ENCODE measurements at regions not wholly inside any gene's neighbourhood (a gene's known extent, or its start where the extent isn't known, plus 50 kb on each side); places are given as distances from the start of the nearest gene placed in this dataset.

DNA sequence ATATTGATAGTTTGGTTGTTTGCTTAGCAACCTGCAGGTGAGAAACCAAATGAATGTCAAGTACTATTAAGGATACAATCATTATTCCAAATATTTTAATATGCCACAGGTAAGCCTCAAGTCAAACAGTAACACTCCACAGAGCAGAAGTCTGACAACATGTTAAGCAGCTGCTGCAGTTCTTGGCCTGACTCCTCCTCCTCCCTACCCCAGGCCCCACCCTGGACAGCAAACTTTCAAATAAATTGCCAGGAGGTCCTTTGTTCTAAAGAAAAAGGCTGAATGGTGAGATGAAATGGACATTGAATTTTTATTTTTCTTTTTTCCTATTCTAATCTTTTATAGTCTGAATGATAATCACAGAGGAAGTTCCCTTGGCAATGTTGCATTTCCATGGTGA is 260.0 kb upstream of the POU2AF2 start:
- no peaks in the 10 kb centered on the region for H3K27me3 ChIP-seq (ENCODE audit: insufficient read depth, insufficient read length)
- TF ChIP-seq SUZ12 (IDR thresholded peaks at IDR 0.05; ENCODE audit: extremely low read depth, insufficient read depth, insufficient read length) = no peak
- no peak for TF ChIP-seq ZNF274 (IDR thresholded peaks at IDR 0.05; ENCODE audit: low read depth, low read length)
- TF ChIP-seq YY1 (IDR thresholded peaks at IDR 0.05; ENCODE audit: insufficient read depth, insufficient read length) = no peak
- H3K4me3 ChIP-seq (ENCODE audit: insufficient read length, low read depth) = no peak overlapping the region
- no peaks in the 10 kb centered on the region for H3K4me1 ChIP-seq (ENCODE audit: insufficient read depth, insufficient read length)
- no peak overlapping the region for H3K9ac ChIP-seq (ENCODE audit: insufficient read length, low read depth)
- no peaks in the 10 kb centered on the region for H3K9me3 ChIP-seq (ENCODE audit: insufficient read depth, low read length)
- no peak for DNase-seq (ENCODE audit: low read depth, low spot score)
- H3K36me3 ChIP-seq (ENCODE audit: insufficient read depth, insufficient read length, low read length) = no peaks in the 10 kb centered on the region

DNA sequence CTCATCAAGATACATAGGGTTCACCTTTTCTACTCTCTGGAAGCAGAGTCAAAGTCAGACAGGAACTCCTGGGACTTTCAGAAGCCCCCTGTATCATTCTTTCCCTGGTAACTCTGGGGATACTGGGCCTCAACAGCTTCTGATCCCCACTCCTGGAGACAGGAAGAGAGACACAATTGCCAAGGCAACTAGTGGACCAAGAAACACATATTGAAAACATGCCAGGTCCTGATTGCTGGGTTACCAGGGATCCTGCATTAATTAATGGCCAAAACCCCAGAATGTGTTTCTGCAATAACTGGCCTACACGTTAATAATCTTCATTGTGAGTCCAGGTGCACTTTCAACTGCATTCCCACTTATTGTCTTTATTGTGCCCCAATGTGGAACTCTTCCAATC is 260.8 kb upstream of the POU2AF2 start:
- H3K27me3 ChIP-seq (ENCODE audit: insufficient read depth, insufficient read length) = no peaks in the 10 kb centered on the region
- no peak for DNase-seq (ENCODE audit: low read depth, low spot score)
- H3K9ac ChIP-seq (ENCODE audit: insufficient read length, low read depth) = no peak overlapping the region
- no peaks in the 10 kb centered on the region for H3K9me3 ChIP-seq (ENCODE audit: insufficient read depth, low read length)
- no peak overlapping the region for H3K4me3 ChIP-seq (ENCODE audit: insufficient read length, low read depth)
- TF ChIP-seq YY1 (IDR thresholded peaks at IDR 0.05; ENCODE audit: insufficient read depth, insufficient read length) (no peak), ZNF274 (IDR thresholded peaks at IDR 0.05; ENCODE audit: low read depth, low read length) (no peak), SUZ12 (IDR thresholded peaks at IDR 0.05; ENCODE audit: extremely low read depth, insufficient read depth, insufficient read length) (no peak)
- no peaks in the 10 kb centered on the region for H3K36me3 ChIP-seq (ENCODE audit: insufficient read depth, insufficient read length, low read length)
- no peaks in the 10 kb centered on the region for H3K4me1 ChIP-seq (ENCODE audit: insufficient read depth, insufficient read length)

DNA sequence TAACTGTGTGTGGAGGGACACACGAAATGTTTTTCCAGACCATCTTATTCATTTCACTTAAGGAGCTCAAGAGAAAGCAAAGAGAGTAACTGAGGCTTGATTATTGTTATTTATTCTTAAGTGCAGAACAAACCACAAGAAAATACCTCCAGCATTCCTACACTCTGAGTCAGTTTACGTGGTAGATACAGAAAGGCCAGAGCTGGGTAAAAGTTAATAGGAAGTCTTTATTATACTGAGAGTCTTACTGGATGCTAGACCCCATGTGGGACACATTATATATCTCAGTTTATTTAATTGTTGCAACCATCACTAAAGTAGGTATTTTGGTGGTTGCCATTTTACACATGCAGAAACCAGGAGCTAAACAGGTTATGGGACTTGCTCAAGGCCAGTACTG is 261.4 kb upstream of the POU2AF2 start:
- TF ChIP-seq SUZ12 (IDR thresholded peaks at IDR 0.05; ENCODE audit: extremely low read depth, insufficient read depth, insufficient read length) = no peak
- no peak for TF ChIP-seq YY1 (IDR thresholded peaks at IDR 0.05; ENCODE audit: insufficient read depth, insufficient read length)
- TF ChIP-seq ZNF274 (IDR thresholded peaks at IDR 0.05; ENCODE audit: low read depth, low read length) = no peak
- no peak overlapping the region for H3K4me3 ChIP-seq (ENCODE audit: insufficient read length, low read depth)
- no peaks in the 10 kb centered on the region for H3K36me3 ChIP-seq (ENCODE audit: insufficient read depth, insufficient read length, low read length)
- no peaks in the 10 kb centered on the region for H3K9me3 ChIP-seq (ENCODE audit: insufficient read depth, low read length)
- no peaks in the 10 kb centered on the region for H3K4me1 ChIP-seq (ENCODE audit: insufficient read depth, insufficient read length)
- H3K9ac ChIP-seq (ENCODE audit: insufficient read length, low read depth) = no peak overlapping the region
- no peaks in the 10 kb centered on the region for H3K27me3 ChIP-seq (ENCODE audit: insufficient read depth, insufficient read length)
- no peak for DNase-seq (ENCODE audit: low read depth, low spot score)

DNA sequence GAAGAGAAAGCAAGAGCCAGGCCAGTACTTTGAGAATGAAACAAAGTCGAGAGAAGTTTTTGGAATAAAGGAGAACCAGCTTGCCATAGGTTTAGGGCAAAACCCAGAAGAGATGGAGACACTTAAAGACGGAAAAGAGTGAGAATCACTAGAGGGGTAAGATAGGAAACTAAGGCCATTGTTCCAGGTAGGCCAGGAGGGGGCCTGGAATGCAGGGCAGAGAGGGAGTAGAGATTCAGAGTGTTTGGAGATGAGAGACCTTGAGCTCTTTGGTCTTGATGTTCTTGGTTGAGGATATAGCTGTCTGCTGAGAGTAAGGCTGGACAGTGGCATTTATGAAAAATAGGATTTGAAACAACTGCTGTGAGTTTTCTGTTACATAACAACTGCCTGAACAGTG is 263.3 kb upstream of the POU2AF2 start:
- TF ChIP-seq SUZ12 (IDR thresholded peaks at IDR 0.05; ENCODE audit: extremely low read depth, insufficient read depth, insufficient read length) (no peak), ZNF274 (IDR thresholded peaks at IDR 0.05; ENCODE audit: low read depth, low read length) (no peak), YY1 (IDR thresholded peaks at IDR 0.05; ENCODE audit: insufficient read depth, insufficient read length) (no peak)
- Histone ChIP-seq H3K9ac (ENCODE audit: insufficient read length, low read depth) (no peak overlapping the region), H3K4me3 (ENCODE audit: insufficient read length, low read depth) (no peak overlapping the region), H3K36me3 (ENCODE audit: insufficient read depth, insufficient read length, low read length) (no peaks in the 10 kb centered on the region), H3K27me3 (ENCODE audit: insufficient read depth, insufficient read length) (no peaks in the 10 kb centered on the region), H3K4me1 (ENCODE audit: insufficient read depth, insufficient read length) (no peaks in the 10 kb centered on the region), H3K9me3 (ENCODE audit: insufficient read depth, low read length) (no peaks in the 10 kb centered on the region)
- no peak for DNase-seq (ENCODE audit: low read depth, low spot score)

DNA sequence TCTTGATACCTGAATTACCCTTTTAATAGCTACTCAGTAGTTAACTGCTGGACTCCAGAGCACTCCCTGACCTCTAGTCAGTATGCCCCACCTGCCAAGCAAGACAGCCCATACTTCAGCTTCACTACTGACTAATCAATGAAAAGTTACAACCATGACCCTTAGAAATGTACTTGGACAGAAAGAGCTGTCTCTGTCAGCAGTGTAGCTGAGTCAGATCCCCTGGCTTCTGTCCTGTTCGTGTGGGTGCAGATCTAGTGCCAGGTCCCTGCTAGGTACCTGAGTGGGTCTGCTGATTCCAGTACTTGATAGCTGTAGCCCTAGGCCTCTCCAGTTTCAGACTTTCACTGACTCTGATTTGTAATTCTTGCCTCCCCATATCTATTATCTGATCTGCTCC is 265.8 kb upstream of the POU2AF2 start:
- no peak for TF ChIP-seq YY1 (IDR thresholded peaks at IDR 0.05; ENCODE audit: insufficient read depth, insufficient read length)
- no peak for TF ChIP-seq ZNF274 (IDR thresholded peaks at IDR 0.05; ENCODE audit: low read depth, low read length)
- TF ChIP-seq SUZ12 (IDR thresholded peaks at IDR 0.05; ENCODE audit: extremely low read depth, insufficient read depth, insufficient read length) = no peak
- no peak overlapping the region for H3K9ac ChIP-seq (ENCODE audit: insufficient read length, low read depth)
- no peaks in the 10 kb centered on the region for H3K36me3 ChIP-seq (ENCODE audit: insufficient read depth, insufficient read length, low read length)
- no peaks in the 10 kb centered on the region for H3K4me1 ChIP-seq (ENCODE audit: insufficient read depth, insufficient read length)
- no peaks in the 10 kb centered on the region for H3K27me3 ChIP-seq (ENCODE audit: insufficient read depth, insufficient read length)
- H3K4me3 ChIP-seq (ENCODE audit: insufficient read length, low read depth) = no peak overlapping the region
- H3K9me3 ChIP-seq (ENCODE audit: insufficient read depth, low read length) = no peaks in the 10 kb centered on the region
- DNase-seq (ENCODE audit: low read depth, low spot score) = no peak

DNA sequence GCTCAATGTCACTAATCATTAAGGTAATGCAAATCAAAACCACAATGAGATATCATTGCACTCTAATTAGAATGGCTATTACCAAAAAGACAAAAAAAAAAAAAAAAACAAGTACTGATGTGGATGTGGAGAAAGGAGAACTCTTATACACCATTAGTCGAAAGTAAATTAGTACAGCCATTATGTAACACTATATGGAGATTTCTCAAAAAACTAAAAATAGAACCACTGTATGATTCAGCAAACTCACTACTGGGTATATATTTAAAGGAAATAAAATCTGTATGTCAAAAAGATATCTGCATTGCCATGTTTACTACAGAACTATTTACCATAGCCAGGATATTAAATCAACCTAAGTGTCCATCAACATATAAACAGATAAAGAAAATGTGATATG is 265.4 kb upstream of the ARHGAP20 start:
- Histone ChIP-seq H3K27me3 (ENCODE audit: insufficient read depth, insufficient read length) (no peaks in the 10 kb centered on the region), H3K36me3 (ENCODE audit: insufficient read depth, insufficient read length, low read length) (no peaks in the 10 kb centered on the region), H3K9ac (ENCODE audit: insufficient read length, low read depth) (no peak overlapping the region), H3K4me1 (ENCODE audit: insufficient read depth, insufficient read length) (no peaks in the 10 kb centered on the region), H3K9me3 (ENCODE audit: insufficient read depth, low read length) (no peaks in the 10 kb centered on the region), H3K4me3 (ENCODE audit: insufficient read length, low read depth) (no peak overlapping the region)
- DNase-seq (ENCODE audit: low read depth, low spot score) = no peak
- TF ChIP-seq YY1 (IDR thresholded peaks at IDR 0.05; ENCODE audit: insufficient read depth, insufficient read length) (no peak), ZNF274 (IDR thresholded peaks at IDR 0.05; ENCODE audit: low read depth, low read length) (no peak), SUZ12 (IDR thresholded peaks at IDR 0.05; ENCODE audit: extremely low read depth, insufficient read depth, insufficient read length) (no peak)

DNA sequence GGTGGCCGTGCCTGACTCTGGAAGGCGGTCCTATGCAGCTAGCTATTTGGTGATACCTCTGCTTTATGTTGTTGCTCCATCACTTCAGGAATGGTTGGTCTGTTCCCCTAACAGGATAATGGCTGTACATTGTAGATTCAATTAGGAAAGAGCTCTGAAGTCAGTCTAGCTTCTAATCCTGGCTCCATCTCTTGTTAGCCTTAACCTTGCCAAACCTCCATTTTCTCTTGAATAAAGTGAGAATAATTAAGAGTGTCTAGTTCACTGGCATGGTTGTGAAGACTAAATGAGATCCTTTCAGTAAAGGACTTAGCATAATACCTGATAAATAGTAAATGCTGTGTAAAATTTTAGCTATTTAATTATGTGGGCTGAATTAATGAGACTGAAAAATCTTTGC is 262.5 kb upstream of the ARHGAP20 start:
- Histone ChIP-seq H3K4me3 (ENCODE audit: insufficient read length, low read depth) (no peak overlapping the region), H3K9me3 (ENCODE audit: insufficient read depth, low read length) (no peaks in the 10 kb centered on the region), H3K9ac (ENCODE audit: insufficient read length, low read depth) (no peak overlapping the region), H3K4me1 (ENCODE audit: insufficient read depth, insufficient read length) (no peaks in the 10 kb centered on the region), H3K27me3 (ENCODE audit: insufficient read depth, insufficient read length) (no peaks in the 10 kb centered on the region), H3K36me3 (ENCODE audit: insufficient read depth, insufficient read length, low read length) (no peaks in the 10 kb centered on the region)
- DNase-seq (ENCODE audit: low read depth, low spot score) = no peak
- no peak for TF ChIP-seq SUZ12 (IDR thresholded peaks at IDR 0.05; ENCODE audit: extremely low read depth, insufficient read depth, insufficient read length)
- no peak for TF ChIP-seq YY1 (IDR thresholded peaks at IDR 0.05; ENCODE audit: insufficient read depth, insufficient read length)
- TF ChIP-seq ZNF274 (IDR thresholded peaks at IDR 0.05; ENCODE audit: low read depth, low read length) = no peak
